ENCODE measurements at regions not wholly inside any gene's neighbourhood (a gene's known extent, or its start where the extent isn't known, plus 50 kb on each side); places are given as distances from the start of the nearest gene placed in this dataset.
A peak's percentile ranks its signal among the peaks of the same experiment; 100 is the strongest.

- DNase-seq (ENCODE audit: low spot score) = no peak
Measured at GRCh38 chr2:216286616-216287231, 85.6 kb downstream of the MARCHF4 start.

GRCh38 chr2:216285701-216286100, 86.6 kb downstream of the MARCHF4 start:
- no peak for DNase-seq (ENCODE audit: low spot score)

GRCh38 chr2:216284708-216285107, 87.6 kb downstream of the MARCHF4 start:
- DNase-seq (ENCODE audit: low spot score) = no peak

- DNase-seq (ENCODE audit: low spot score) = no peak
Measured at GRCh38 chr2:216283038-216283900, 89.0 kb downstream of the MARCHF4 start.

- DNase-seq (ENCODE audit: low spot score) = no peak
Measured at GRCh38 chr2:216281876-216282275, 90.4 kb downstream of the MARCHF4 start.

GRCh38 chr2:216281316-216281715, 91.0 kb downstream of the MARCHF4 start:
- DNase-seq (ENCODE audit: low spot score) = no peak

- DNase-seq (ENCODE audit: low spot score) = peak; percentile 47
Measured at GRCh38 chr2:216279459-216279858, 92.8 kb downstream of the MARCHF4 start.

- no peak for DNase-seq (ENCODE audit: low spot score)
Measured at GRCh38 chr2:216279031-216279430, 93.3 kb downstream of the MARCHF4 start.

GRCh38 chr2:216275890-216276289, 96.4 kb downstream of the MARCHF4 start:
- no peak for DNase-seq (ENCODE audit: low spot score)

GRCh38 chr2:216274194-216274840, 98.0 kb downstream of the MARCHF4 start:
- DNase-seq (ENCODE audit: low spot score) = no peak

- no peak for DNase-seq (ENCODE audit: low spot score)
Measured at GRCh38 chr2:216261042-216261537, 111.2 kb downstream of the MARCHF4 start.

- DNase-seq (ENCODE audit: low spot score) = no peak
Measured at GRCh38 chr2:216260629-216261028, 111.7 kb downstream of the MARCHF4 start.

- DNase-seq (ENCODE audit: low spot score) = no peak
Measured at GRCh38 chr2:216259081-216259480, 113.2 kb downstream of the MARCHF4 start.

GRCh38 chr2:216257089-216257488, 115.2 kb downstream of the MARCHF4 start:
- DNase-seq (ENCODE audit: low spot score) = no peak

Measured in mucosa of gallbladder (tissue), 1 donor.